ENCODE measurements at regions not wholly inside any gene's neighbourhood (a gene's known extent, or its start where the extent isn't known, plus 50 kb on each side); places are given as distances from the start of the nearest gene placed in this dataset.
"Not testable (repeated sequence)": the region's sequence is repeated elsewhere in the genome, so short reads cannot be mapped to it uniquely, and the experiment has no call there.

DNA sequence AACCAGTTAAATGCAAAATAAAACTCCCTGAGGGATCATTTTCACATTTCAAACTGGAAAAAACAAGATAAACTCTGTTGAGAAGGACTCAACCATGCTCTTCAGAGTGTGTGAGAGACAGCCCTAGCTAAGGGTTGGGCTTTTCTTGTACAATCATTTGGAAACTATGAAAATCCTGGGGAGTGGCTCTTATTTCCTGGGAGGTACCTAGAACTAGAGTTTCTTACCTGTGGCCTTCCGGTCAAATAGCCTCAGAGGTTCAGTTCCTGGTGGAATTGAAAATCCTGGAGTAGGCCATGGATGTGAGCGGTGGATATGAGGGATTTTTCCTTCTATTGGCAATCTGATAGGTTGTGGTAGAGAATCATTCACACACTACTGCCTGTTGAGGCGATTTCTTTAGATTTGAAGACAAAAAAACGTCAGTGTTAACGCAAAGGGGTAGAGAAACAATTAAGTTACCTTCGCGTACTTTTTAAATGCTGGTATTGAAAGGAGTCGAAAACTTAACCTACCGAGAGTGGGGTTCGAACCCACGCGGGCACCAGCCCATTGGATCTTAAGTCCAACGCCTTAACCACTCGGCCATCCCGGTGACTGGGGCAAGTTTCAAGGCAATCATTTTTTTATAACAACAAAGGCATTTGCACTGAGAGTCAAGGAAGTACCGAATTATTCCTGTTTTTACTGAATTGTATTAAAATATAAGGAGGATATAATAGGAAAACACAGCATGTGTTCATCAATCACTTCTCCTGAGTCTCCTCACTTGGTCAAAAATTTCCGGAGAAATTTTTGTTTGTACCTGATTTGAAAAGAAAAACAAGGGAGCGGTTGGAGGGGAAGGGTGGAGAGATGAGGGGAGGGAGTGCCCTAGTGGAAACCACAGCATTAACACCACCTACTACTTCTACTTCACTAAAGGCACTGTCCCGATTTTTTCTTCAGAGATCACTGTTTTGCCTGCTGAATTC is 191.3 kb downstream of the OR2B2 start:
- DNase-seq, result no peak

DNA sequence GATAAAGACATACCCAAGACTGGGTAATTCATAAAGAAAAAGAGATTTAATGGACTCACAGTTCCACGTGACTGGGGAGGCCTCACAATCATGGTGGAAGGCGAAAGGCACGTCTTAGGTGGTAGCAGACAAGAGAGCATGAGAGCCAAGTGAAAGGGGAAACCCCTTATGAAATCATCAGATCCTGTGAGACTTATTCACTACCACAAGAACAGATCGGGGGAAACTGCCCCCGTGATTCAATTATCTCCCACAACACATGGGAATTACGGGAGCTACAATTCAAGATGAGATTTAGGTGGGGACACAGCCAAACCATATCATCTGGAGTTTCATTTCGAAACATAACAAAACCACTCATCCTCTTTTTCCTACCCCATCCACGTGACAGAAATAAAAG is 193.2 kb downstream of the OR2B2 start:
- not testable (repeated sequence) for DNase-seq

- DNase-seq, result no peak
These were observed 205.8 kb downstream of the OR2B2 start for GRCh38 chr6:27706431-27706830.

DNA sequence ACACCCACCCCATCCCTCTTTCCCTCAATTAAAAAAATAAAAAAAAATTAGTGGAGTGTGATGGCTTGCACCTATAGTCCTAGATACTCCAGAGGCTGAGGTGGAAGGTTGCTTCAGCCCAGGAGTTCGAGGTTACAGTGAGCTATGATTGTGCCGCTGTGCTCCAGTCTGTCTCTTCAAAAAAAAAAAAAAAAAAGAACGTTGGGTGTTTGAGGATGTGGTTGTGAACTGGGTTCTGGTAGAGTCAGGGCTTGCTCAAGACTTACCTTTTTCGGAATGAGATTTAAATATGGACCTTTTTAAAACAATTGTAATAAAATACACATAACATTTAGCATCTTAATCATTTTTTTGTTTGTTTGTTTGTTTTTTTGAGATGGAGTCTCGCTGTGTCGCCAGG is 211.9 kb downstream of the OR2B2 start:
- no peak for DNase-seq

DNA sequence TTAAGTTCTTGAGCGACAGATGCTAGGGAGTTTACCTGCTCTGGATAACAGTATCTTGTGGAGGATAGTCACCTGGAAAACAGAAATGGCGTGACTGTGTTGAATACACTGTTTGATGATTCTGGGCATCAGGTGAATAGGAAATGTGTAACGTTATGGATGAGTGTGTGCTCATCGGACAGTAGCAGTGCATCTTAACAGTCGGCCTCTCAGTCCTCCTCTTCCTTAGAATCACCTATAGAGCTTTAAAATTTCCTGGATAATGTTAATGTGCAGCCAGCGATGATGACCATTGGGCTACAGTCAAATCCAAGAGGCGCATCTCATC is 217.7 kb downstream of the OR2B2 start:
- no peak for DNase-seq

- DNase-seq, result peak; percentile 40
These were observed 218.2 kb downstream of the OR2B2 start for GRCh38 chr6:27693766-27694546.

- not testable (repeated sequence) for DNase-seq
These were observed 219.2 kb upstream of the ZNF184 start for GRCh38 chr6:27692133-27692532.

DNA sequence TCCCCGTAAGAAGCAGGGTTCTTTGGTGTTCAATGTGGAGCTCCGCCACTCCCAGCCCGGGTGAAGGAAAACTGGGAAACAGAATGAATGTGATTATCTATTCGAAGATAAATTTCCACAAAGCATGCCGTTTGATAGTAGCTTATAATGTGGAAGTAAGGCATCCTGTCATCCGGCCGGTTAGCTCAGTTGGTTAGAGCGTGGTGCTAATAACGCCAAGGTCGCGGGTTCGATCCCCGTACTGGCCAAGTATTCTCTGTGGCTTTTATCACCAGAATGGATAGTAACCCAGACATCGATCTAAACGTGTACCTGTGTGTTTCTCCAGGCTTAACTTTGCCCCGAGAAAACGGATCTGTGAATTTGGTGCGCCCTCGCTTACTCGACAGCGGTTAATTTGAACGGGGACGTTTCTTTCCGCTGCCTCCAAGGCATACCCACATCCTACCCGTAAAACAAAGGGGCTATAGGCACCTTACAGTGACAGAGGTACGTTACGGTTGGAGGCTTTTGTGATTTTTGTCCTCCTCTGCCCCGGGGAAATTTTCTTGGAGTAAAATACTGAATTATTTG is 215.2 kb upstream of the ZNF184 start:
- peak; percentile 71 for DNase-seq

GRCh38 chr6:27687154-27688013 is 214.5 kb upstream of the ZNF184 start:
- peak; percentile 39 for DNase-seq

DNA sequence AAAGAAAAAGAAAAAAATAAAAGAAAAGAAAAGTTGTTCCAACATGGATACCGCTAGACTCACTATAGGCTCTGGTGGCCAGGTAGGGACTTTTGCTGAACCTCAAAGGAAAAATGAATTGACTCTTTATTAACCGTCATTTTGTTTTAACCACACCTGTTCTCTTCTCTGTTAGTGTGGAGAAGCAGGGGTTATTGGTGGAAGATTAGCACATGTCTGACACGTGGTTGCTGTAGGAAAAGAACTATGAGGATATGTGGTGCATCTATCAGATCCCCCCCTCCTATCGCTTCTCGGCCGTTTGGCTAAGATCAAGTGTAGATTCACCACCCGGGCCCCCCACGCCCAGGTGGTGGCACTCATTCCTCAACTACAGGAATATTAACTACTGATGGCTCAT is 212.4 kb upstream of the ZNF184 start:
- no peak for DNase-seq

- DNase-seq, result no peak
These were observed 211.6 kb upstream of the ZNF184 start for GRCh38 chr6:27684264-27685211.

DNA sequence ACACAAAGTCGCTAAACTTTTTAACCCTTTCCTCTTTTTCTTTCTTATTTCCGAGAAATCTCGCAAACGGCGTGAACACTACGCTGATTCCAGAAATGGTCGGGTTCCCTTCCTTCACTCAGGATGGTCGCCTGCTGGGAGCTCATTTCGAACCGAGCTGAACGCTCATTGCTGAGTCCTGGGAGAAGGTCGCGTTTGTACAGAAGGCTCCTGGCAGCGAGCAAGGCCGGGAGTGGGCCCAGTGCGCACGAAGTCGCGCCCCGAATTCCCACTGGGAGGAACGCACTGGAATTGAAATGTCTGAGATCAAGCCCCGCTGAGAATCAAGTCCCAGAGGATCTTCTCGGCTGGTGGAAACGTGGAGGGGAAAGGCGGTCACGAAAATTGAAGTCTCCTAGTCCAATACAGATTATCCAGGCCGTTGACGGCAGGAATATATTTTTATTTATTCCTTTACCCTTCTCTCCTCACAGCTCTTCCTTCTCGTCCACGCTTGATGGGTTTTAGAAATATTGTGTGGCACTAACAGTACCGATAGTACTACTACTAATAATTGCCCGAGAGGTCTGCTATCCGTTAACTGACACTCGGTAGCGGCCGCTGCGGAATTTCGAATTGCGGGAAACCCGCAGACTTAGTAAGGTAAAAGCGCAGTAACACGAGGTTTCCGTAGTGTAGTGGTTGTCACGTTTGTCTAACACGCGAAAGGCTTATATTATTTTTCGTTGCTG is 207.2 kb upstream of the ZNF184 start:
- DNase-seq, result no peak

DNA sequence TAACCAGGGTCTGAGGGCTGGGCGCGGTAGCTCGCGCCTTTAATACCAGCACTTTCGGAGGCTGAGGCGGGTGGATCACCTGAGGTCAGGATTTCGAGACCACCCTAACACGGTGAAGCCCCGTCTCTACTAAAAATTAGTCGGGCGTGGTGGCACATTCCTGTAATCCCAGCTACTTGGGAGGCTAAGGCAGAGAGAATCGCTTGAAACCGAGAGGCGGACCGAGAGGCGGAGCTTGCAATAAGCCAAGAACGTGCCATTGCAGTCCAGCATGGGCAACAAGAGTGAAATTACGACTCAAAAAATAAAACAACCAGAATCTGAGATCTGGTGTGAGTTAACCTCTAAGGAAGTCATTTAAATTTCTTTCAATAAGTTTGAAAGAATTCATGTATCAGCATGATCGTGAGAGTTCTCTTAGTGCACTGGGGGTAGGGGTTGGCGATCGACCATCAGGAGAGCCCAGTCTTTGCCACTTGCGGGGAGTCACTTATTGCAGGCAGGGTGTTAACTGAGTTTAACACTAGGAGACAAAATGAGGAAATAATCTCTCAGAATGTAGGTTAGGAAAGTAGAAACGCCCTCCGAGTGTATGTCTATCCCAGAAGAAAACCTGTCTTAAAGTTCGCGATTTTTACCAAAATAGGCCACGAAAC is 206.5 kb upstream of the ZNF184 start:
- no peak for DNase-seq

- DNase-seq, result no peak
These were observed 205.6 kb upstream of the ZNF184 start for GRCh38 chr6:27678469-27678868.

DNA sequence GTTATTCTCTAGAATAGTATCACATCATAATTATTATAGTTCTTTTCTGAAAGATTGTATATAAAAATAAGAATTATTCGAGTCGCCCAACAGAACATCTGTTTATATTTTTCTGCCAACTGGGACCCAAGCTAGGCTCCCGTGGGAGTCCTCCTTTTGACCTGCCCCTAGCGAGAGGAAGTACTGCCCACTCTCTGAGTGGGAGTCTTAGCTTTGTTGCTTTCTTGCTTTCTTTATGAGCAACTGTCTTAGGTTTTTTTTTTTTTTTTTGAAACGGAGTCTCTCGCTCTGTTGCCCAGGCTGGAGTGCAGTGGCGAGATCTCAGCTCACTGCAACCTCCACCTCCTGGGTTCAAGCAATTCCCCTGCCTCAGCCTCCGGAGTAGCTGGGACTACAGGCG is 202.0 kb upstream of the ZNF184 start:
- DNase-seq, result no peak

DNA sequence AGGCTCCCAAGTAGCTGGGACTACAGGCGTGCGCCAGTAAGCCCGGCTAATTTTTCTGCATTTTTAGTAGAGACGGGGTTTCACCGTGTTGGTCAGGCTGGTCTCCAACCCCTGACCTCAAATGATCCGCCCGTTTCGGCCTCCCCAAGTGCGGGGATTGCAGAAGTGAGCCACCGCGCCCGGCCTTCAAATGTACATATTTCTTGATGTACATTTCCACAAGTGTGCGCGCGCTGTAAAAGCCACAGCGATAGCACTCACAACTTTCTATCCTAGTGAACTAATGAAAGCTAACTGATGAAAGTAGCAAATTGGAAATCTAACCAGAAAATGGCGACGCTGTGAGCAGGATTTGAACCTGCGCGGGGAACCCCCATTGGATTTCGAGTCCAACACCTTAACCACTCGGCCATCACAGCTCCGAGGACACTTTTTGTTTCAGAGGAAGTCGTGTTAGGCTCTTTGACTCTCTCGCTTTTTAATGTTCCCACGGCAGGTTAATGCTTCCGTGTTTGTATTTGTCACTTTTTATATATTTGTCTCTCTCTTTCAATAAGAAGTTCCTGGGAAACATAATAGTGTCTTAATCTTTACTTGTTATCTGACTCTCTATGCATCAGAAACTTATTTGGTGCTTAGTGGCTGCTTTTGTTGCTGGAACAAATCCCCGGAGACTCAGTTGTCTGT is 199.4 kb upstream of the ZNF184 start:
- DNase-seq, result no peak

- no peak for DNase-seq
These were observed 196.9 kb upstream of the ZNF184 start for GRCh38 chr6:27669624-27670301.

DNA sequence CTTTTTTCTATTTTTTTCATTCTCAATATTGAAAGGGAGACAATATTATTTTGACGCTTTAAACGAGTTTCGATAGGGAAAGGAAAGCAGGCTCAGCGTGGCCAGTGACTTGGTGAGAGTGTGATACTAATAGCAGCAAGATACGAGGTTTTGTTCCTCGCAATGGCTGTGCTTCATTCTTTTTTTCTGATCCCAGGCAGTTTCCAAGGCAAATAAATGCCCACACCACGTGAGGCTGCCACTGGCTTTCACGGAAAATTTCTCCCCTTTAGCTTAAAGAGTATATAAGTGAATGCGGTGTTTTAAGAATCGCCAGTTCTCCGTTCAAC is 196.4 kb upstream of the ZNF184 start:
- DNase-seq, result no peak
